Esophagus (tissue), 2 donors: ENCODE measurements at regions not wholly inside any gene's neighbourhood (a gene's known extent, or its start where the extent isn't known, plus 50 kb on each side); places are given as distances from the start of the nearest gene placed in this dataset.

Experiments used
- H3K27ac ChIP-seq, 2 donors: one replicate each; pipeline ENCODE4 v1.5.1; 2013; ENCODE audit warnings: low read depth in 2 of 2, mild to moderate bottlenecking in 2 of 2, inconsistent platforms in 1 of 2, low read length in 1 of 2, moderate library complexity in 1 of 2
- H3K27me3 ChIP-seq, 2 donors: one replicate each; pipeline ENCODE4 v1.6.1; 2013; ENCODE audit warnings: low read length in 2 of 2, control low read depth in 1 of 2, mild to moderate bottlenecking in 1 of 2; ENCODE audit not compliant: insufficient read depth in 2 of 2, control insufficient read depth in 1 of 2
- H3K36me3 ChIP-seq, 2 donors: one replicate each; pipeline ENCODE4 v1.6.1; 2013; ENCODE audit warnings: low read length in 1 of 2; ENCODE audit not compliant: control insufficient read depth in 2 of 2, insufficient read depth in 2 of 2
- H3K4me1 ChIP-seq, 2 donors: one replicate each; pipeline ENCODE4 v1.6.1; 2013; ENCODE audit warnings: low read length in 1 of 2; ENCODE audit not compliant: control insufficient read depth in 2 of 2, insufficient read depth in 2 of 2
- H3K4me3 ChIP-seq, 2 donors: one replicate each; pipeline ENCODE4 v1.5.1; 2013; ENCODE audit warnings: low read length in 2 of 2, mild to moderate bottlenecking in 2 of 2, low read depth in 1 of 2, moderate library complexity in 1 of 2
- H3K9me3 ChIP-seq, 2 donors: one replicate each; pipeline ENCODE4 v1.6.1; 2013; ENCODE audit warnings: mild to moderate bottlenecking in 2 of 2, low read depth in 1 of 2, low read length in 1 of 2, moderate library complexity in 1 of 2; ENCODE audit not compliant: control insufficient read depth in 2 of 2, insufficient read depth in 1 of 2
- WGBS, 2 donors: extraction: QIAGEN DNeasy Blood & Tissue Kit; methylation state at CpG; one replicate each; pipeline ENCODE4 v1.1.7; 2013; 5-methylcytosine and 5-hydroxymethylcytosine counted together
- donor health status: healthy with polysubstance abuse.
- donor health status: Bipolar disorder and iron deficiency.

DNA sequence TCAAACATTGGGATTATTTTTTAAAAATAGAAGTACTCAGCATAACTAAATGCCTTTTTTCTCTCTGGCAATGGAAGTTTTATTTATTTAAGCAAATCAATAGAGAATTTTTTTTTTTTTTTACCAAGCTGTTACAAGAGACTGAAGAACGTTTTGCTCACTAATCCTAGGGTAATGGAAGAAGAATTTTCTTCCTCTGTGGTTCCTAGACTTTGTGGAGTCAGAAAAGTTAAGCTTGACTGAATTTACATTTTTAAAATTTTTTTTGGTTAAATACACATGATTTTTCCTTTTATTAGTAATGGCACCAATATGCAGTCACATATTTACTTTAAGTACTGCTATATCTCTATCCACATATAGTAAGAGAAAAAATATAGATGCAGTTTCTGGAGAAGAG lies 189.8 kb downstream of the PCSK1 start:
- WGBS, 2 donors: 20 to 44% methylated on average over 1 of the region's 1 CpG
- no peaks in the 10 kb centered on the region for H3K9me3 ChIP-seq

GRCh38 chr5:96242571-96242970 lies 190.5 kb downstream of the PCSK1 start:
- Histone ChIP-seq H3K27me3 (no peaks in the 10 kb centered on the region), H3K4me3 (no peak overlapping the region), H3K27ac (no peak overlapping the region), H3K9me3 (no peaks in the 10 kb centered on the region), H3K4me1 (peaks cover 0 to under 1% of the 10 kb centered on the region in 2 donors), H3K36me3 (no peaks in the 10 kb centered on the region)
- 72 to 83% methylated on average over 1 of the region's 1 CpG for WGBS, 2 donors

More for the DNA sequence above, 189.8 kb downstream of the PCSK1 start:
- Histone ChIP-seq H3K4me1 (peaks cover 0 to 3% of the 10 kb centered on the region in 2 donors), H3K4me3 (no peak overlapping the region), H3K27ac (no peak overlapping the region), H3K36me3 (no peaks in the 10 kb centered on the region), H3K27me3 (no peaks in the 10 kb centered on the region)

- H3K4me1 ChIP-seq: no peaks in the 10 kb centered on the region
- no peak overlapping the region for H3K4me3 ChIP-seq
- no peaks in the 10 kb centered on the region for H3K9me3 ChIP-seq
- H3K36me3 ChIP-seq: no peaks in the 10 kb centered on the region
- 96 to 97% methylated on average over 1 of the region's 1 CpG for WGBS, 2 donors
- no peak overlapping the region for H3K27ac ChIP-seq
- no peaks in the 10 kb centered on the region for H3K27me3 ChIP-seq
These were observed 196.2 kb downstream of the PCSK1 start for GRCh38 chr5:96236831-96237230.

- no peaks in the 10 kb centered on the region for H3K36me3 ChIP-seq
- WGBS, 2 donors: 90 to 91% methylated on average over 1 of the region's 1 CpG
- H3K4me3 ChIP-seq: no peak overlapping the region
- H3K27ac ChIP-seq: no peak overlapping the region
- H3K9me3 ChIP-seq: no peaks in the 10 kb centered on the region
- no peaks in the 10 kb centered on the region for H3K4me1 ChIP-seq
- H3K27me3 ChIP-seq: no peaks in the 10 kb centered on the region
These were observed 197.0 kb downstream of the PCSK1 start for GRCh38 chr5:96236051-96236450.

DNA sequence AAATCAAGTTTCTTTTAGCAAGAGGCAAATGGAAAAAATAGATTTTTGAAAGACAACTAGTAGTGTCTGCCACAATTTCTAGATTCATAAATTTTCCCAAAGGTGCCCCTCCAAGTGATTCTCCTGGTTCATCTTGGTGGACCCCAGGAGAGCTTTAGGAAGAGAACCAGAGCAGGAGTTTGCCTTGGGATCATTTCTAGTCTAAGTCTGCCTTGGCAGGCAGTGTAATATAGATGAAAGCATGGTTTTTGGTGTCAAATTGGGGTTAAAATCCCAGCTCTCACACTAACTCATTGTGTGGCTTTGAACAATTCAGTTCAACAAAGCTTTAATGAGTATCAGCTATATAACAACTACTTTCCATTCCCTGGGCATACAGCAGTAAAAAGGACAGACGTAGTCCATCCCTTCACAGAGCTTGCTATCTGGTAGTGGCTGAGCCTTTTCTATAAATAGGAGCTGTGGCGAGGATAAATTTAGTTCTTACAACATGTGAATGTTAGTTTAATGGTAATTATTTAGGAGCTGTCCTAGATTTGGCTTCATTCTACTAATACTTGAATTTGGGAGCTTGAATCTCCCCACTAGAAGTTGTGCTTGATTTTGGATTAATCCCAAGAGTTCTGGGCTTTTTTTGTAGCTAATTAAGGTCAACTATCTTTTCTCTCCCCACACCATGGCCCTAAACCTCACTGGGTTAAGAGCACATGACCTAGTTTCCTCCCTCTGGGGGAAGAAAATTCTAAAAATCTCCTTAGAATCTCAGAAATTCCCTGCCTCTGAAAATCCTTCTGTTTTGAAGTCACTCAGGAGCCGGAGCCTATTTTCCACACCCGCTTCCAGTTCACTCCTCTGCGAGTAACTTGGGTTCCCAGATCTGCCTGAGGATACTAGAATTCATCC lies 197.8 kb downstream of the PCSK1 start:
- Histone ChIP-seq H3K4me1 (no peaks in the 10 kb centered on the region), H3K4me3 (no peak overlapping the region), H3K27ac (peak overlapping the region; percentile 18 to 41), H3K27me3 (no peaks in the 10 kb centered on the region), H3K36me3 (no peaks in the 10 kb centered on the region), H3K9me3 (no peaks in the 10 kb centered on the region)
- WGBS, 2 donors: 66 to 67% methylated on average over 5 of the region's 5 CpGs

DNA sequence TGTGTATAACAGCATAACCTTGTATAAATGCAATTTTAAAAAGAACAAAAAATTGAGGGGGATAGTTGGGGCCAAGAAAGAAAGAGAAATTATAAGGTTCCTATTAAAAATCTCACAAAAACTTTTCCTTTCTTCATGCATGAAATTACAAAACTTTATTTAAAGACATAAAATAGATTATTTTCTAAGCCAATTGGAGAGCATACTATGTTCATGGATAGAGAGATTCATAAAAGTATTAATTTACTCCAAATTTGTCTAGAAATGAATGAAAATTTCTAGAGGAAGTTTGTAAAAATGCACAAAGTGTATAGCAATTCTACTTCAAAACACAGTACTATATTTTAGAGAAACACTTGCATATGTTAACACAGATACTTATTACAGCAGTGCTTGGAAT lies 200.4 kb downstream of the PCSK1 start:
- Histone ChIP-seq H3K27ac (no peak overlapping the region), H3K4me3 (no peak overlapping the region), H3K36me3 (no peaks in the 10 kb centered on the region), H3K9me3 (no peaks in the 10 kb centered on the region), H3K27me3 (no peaks in the 10 kb centered on the region), H3K4me1 (peaks cover 0 to 3% of the 10 kb centered on the region in 2 donors)

DNA sequence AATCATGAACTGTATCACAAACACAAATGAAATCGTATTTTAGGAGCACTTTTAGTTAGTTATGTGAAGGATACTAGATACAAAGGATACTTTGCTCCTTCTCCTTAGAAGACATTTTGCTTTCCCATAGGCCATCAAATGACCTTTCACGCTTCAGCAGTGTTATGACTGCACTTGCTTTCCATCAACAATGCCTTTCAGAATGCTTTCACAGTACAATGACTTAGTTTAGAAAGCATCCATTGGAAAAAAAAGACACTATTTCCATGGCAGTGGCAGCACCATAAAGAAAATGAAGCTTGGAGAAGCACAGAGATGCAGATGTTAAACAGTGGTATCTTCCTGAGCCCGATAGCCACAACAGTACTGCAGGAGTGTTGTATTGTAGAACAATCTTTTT lies 203.9 kb downstream of the PCSK1 start:
- no peak overlapping the region for H3K4me3 ChIP-seq
- H3K27me3 ChIP-seq: no peaks in the 10 kb centered on the region
- peaks cover 0 to 3% of the 10 kb centered on the region in 2 donors for H3K4me1 ChIP-seq
- no peaks in the 10 kb centered on the region for H3K9me3 ChIP-seq
- H3K36me3 ChIP-seq: no peaks in the 10 kb centered on the region
- no peak overlapping the region for H3K27ac ChIP-seq
- 81 to 90% methylated on average over 3 of the region's 3 CpGs for WGBS, 2 donors

- no peaks in the 10 kb centered on the region for H3K27me3 ChIP-seq
- H3K9me3 ChIP-seq: no peaks in the 10 kb centered on the region
- no peak overlapping the region for H3K4me3 ChIP-seq
- 48 to 71% methylated on average over 3 of the region's 3 CpGs for WGBS, 2 donors
- H3K4me1 ChIP-seq: peaks cover 0 to 3% of the 10 kb centered on the region in 2 donors
- H3K27ac ChIP-seq: no peak overlapping the region
- no peaks in the 10 kb centered on the region for H3K36me3 ChIP-seq
These were observed 204.6 kb downstream of the PCSK1 start for GRCh38 chr5:96228408-96228807.

DNA sequence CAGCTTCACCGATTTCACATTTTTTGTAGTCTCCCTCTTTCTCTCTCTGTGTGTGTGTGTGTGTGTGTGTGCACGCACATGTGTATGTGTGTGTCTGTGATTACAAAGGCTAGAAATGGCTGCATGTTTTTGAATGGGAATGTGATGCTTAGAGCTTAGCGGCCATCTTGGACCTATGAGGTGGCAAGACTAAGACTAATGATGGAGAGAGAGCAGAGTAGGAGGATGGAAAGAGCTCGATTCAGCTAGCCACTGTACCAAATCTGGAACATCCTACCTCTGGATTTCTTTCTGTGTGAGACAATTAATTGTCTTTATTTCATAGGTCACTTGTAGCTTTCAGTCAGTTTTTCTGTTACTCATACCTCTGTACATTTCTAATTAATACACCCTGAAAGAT lies 205.1 kb downstream of the PCSK1 start:
- Histone ChIP-seq H3K4me3 (no peak overlapping the region), H3K9me3 (no peaks in the 10 kb centered on the region), H3K27me3 (no peaks in the 10 kb centered on the region), H3K27ac (peak overlapping the region in 1 of 2 donors; percentile 49), H3K4me1 (peaks cover 0 to 3% of the 10 kb centered on the region in 2 donors), H3K36me3 (no peaks in the 10 kb centered on the region)
- WGBS, 2 donors: 81 to 82% methylated on average over 4 of the region's 4 CpGs
